GM12878 (cell line): ENCODE measurements at regions not wholly inside any gene's neighbourhood (a gene's known extent, or its start where the extent isn't known, plus 50 kb on each side); places are given as distances from the start of the nearest gene placed in this dataset.
A peak's percentile ranks its signal among the peaks of the same experiment; 100 is the strongest.

ENCODE experiments used
- ATAC-seq: fragments of 200-7000 bp; cut with Tn5 transposase; 3 replicates; pipeline ENCODE4 v1.9.1; 2020; ENCODE audit warnings: mild to moderate bottlenecking, moderate library complexity
- BruUV-seq: library from RNA; stranded (reverse); fragments of 400-500 nt; replicated peaks from 2 replicates; lab custom pipeline; 2021; lab: Mats Ljungman, UMichigan
- CTCF ChIA-PET: fragments of 300-600 bp; sonication (Branson Sonifier 250); formaldehyde crosslinking; extraction: SDS; loops from one replicate; lab custom pipeline; 2021; ENCODE audit warnings: inconsistent platforms; lab: Yijun Ruan, JAX
- POLR2A ChIA-PET: fragments of 350-600 bp; formaldehyde crosslinking; extraction: SDS; loops from one replicate; lab custom pipeline; 2021; ENCODE audit warnings: inconsistent platforms; lab: Charles Lee
- RAD21 ChIA-PET: fragments of 300-600 bp; sonication (Branson Sonifier 250); formaldehyde crosslinking; loops from one replicate; lab custom pipeline; 2023; ENCODE audit warnings: antibody characterized with exemption; ENCODE audit not compliant: unreplicated experiment; lab: Charles Lee
- SMC1A ChIA-PET: fragments of 300-600 bp; sonication (Branson Sonifier 250); formaldehyde crosslinking; loops from one replicate; lab custom pipeline; 2023; ENCODE audit not compliant: unreplicated experiment, uncharacterized antibody; lab: Charles Lee
- DNase-seq: peaks from one replicate; pipeline ENCODE4 v3.0.0-alpha.2; 2011; ENCODE audit warnings: low read depth, low spot score
- FAIRE-seq: peaks from 3 replicates; lab custom pipeline; 2011; peaks lifted over from hg19 to GRCh38; lab: Jason Lieb, UNC
- H2AFZ ChIP-seq: 2 replicates; pipeline ENCODE4 v1.6.0; 2011; ENCODE audit warnings: low read depth, low read length, control low read depth; ENCODE audit not compliant: control insufficient read depth
- H3K27ac ChIP-seq: 2 replicates; pipeline ENCODE4 v1.5.1; 2011; ENCODE audit warnings: control low read depth; ENCODE audit not compliant: control insufficient read depth, insufficient read depth
- H3K27me3 ChIP-seq, 2 experiments: replicated peaks in 1 of 2; 2 replicates each; pipeline versions ENCODE4 v1.6.0 to v1.6.1; 2011; ENCODE audit warnings: low read length in 1 of 2; ENCODE audit not compliant: control insufficient read depth in 2 of 2, insufficient read depth in 2 of 2
- H3K36me3 ChIP-seq, 2 experiments: 2 replicates each; pipeline ENCODE4 v1.5.1; 2011; ENCODE audit warnings: low read length in 1 of 2; ENCODE audit not compliant: control insufficient read depth in 2 of 2, insufficient read depth in 2 of 2
- H3K4me1 ChIP-seq: 2 replicates; pipeline ENCODE4 v1.6.1; 2011; ENCODE audit warnings: mild to moderate bottlenecking, low read length, moderate library complexity, mixed read lengths; ENCODE audit not compliant: control insufficient read depth, insufficient read depth
- H3K4me2 ChIP-seq: 2 replicates; pipeline ENCODE4 v1.6.0; 2011; ENCODE audit warnings: control low read depth; ENCODE audit not compliant: control insufficient read depth, insufficient read depth
- H3K4me3 ChIP-seq: fragments of 200-600 bp; sonication (generic); 2 replicates; pipeline ENCODE4 v1.5.1; 2016
- H3K79me2 ChIP-seq: 2 replicates; pipeline ENCODE4 v1.6.0; 2011; ENCODE audit warnings: low read length; ENCODE audit not compliant: control insufficient read depth, insufficient read depth
- H3K9ac ChIP-seq: 2 replicates; pipeline ENCODE4 v1.8.0; 2011; ENCODE audit warnings: low read length, control low read depth, mixed read lengths; ENCODE audit not compliant: control insufficient read depth, insufficient read depth
- H3K9me3 ChIP-seq: replicated peaks from 3 replicates; pipeline ENCODE4 v1.5.1; 2011; ENCODE audit warnings: mild to moderate bottlenecking, low read length; ENCODE audit not compliant: control insufficient read depth, insufficient read depth
- H4K20me1 ChIP-seq: 2 replicates; pipeline ENCODE4 v1.6.0; 2011; ENCODE audit not compliant: control insufficient read depth, insufficient read depth
- BACH1 ChIP-seq: fragments of 450-650 bp; IDR thresholded peaks from 2 replicates; pipeline ENCODE4 v1.6.1; 2017; ENCODE audit warnings: mild to moderate bottlenecking, borderline replicate concordance
- CHD2 ChIP-seq: IDR thresholded peaks from 2 replicates; pipeline ENCODE4 v1.6.1; 2011; ENCODE audit warnings: low read depth, low read length, improper control_type of control experiment, borderline replicate concordance
- HDGF ChIP-seq: fragments of 450-650 bp; IDR thresholded peaks from 2 replicates; pipeline ENCODE4 v1.6.1; 2016; ENCODE audit warnings: antibody characterized with exemption
- MTA3 ChIP-seq: IDR thresholded peaks from 2 replicates; pipeline ENCODE4 v1.6.1; 2012; ENCODE audit warnings: low read length, inconsistent platforms, borderline replicate concordance
- NFIC ChIP-seq: IDR thresholded peaks from 2 replicates; pipeline ENCODE4 v1.6.1; 2012; ENCODE audit warnings: low read depth, mild to moderate bottlenecking, inconsistent platforms, low read length, moderate library complexity
- NFXL1 ChIP-seq: fragments of 450-650 bp; IDR thresholded peaks from 2 replicates; pipeline ENCODE4 v1.6.1; 2017; ENCODE audit warnings: antibody characterized with exemption, mild to moderate bottlenecking, borderline replicate concordance
- PML ChIP-seq: IDR thresholded peaks from 2 replicates; pipeline ENCODE4 v1.6.1; 2012; ENCODE audit warnings: low read length, inconsistent platforms
- RB1 ChIP-seq: fragments of 450-650 bp; formaldehyde crosslinking; IDR thresholded peaks from 2 replicates; pipeline ENCODE4 v1.6.1; 2017; ENCODE audit warnings: mild to moderate bottlenecking, borderline replicate concordance
- RBBP5 ChIP-seq: fragments of 200-600 bp; sonication (generic); conservative IDR thresholded peaks from 2 replicates; pipeline ENCODE4 v1.6.1; 2016
- ZSCAN29 ChIP-seq: fragments of 450-650 bp; IDR thresholded peaks from 2 replicates; pipeline ENCODE4 v1.6.1; 2017; ENCODE audit warnings: mild to moderate bottlenecking, moderate library complexity
- whole genome bisulfite sequencing: methylation state at CpG from one replicate; pipeline ENCODE4 v1.1.6; 2016; ENCODE audit warnings: low lambda C conversion rate; ENCODE audit not compliant: insufficient replicate concordance, insufficient coverage; ENCODE audit errors: missing lambda C conversion rate; 5-methylcytosine and 5-hydroxymethylcytosine counted together
- in situ Hi-C: fragments of 300-500 bp; cut with MboI; formaldehyde crosslinking; loops from 9 replicates; pipeline ENCODE4 v1.14.3; 2018; ENCODE audit warnings: mixed read lengths
- intact Hi-C: fragments of 100-400 bp; cut with micrococcal nuclease; formaldehyde crosslinking; loops from one replicate; pipeline ENCODE4 v1.14.2; 2022; ENCODE audit not compliant: unreplicated experiment
- TF ChIP-seq, protein P1 (sequence below): fragments of 450-650 bp; IDR thresholded peaks from 2 replicates; pipeline ENCODE4 v1.6.1; 2016; ENCODE audit warnings: mild to moderate bottlenecking
- TF ChIP-seq, protein P2 (sequence below): fragments of 450-650 bp; IDR thresholded peaks from 2 replicates; pipeline ENCODE4 v1.6.1; 2018; ENCODE audit warnings: borderline replicate concordance, mild to moderate bottlenecking; ENCODE audit not compliant: partially characterized antibody
- TF ChIP-seq, protein P3 (sequence below): fragments of 450-650 bp; IDR thresholded peaks from 2 replicates; pipeline ENCODE4 v1.6.1; 2016; ENCODE audit warnings: mild to moderate bottlenecking

DNA sequence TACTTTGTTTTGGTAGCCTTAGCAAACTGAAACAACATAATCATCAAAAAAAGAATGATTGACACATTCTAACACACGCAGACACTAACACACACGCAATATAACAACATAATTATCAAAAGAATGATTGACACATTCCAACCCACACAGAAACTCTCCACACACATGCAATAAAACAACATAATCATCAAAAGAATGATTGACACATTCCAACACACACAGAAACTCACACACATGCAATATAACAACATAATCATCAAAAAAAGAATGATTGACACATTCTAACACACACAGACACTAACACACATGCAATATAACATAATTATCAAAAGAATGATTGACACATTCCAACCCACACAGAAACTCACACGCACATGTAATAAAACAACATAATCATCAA, 172.4 kb downstream of the THBS2 start:
- H3K36me3 ChIP-seq: no peaks in the 10 kb centered on the region
- H3K4me3 ChIP-seq: no peak overlapping the region
- BruUV-seq: no TSS peak
- intact Hi-C loops: no loop called here
- no peaks in the 10 kb centered on the region for H3K9me3 ChIP-seq
- H4K20me1 ChIP-seq: no peaks in the 10 kb centered on the region
- H3K79me2 ChIP-seq: no peaks in the 10 kb centered on the region
- no peak for FAIRE-seq
- no peak overlapping the region for H3K9ac ChIP-seq
- H3K27ac ChIP-seq: no peak overlapping the region
- no peak overlapping the region for H3K4me2 ChIP-seq
- TF ChIP-seq, protein P1, sequence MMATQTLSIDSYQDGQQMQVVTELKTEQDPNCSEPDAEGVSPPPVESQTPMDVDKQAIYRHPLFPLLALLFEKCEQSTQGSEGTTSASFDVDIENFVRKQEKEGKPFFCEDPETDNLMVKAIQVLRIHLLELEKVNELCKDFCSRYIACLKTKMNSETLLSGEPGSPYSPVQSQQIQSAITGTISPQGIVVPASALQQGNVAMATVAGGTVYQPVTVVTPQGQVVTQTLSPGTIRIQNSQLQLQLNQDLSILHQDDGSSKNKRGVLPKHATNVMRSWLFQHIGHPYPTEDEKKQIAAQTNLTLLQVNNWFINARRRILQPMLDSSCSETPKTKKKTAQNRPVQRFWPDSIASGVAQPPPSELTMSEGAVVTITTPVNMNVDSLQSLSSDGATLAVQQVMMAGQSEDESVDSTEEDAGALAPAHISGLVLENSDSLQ: peak; percentile 23; the same call in 1 of the 2 replicates
- TF ChIP-seq NFXL1: no peak
- TF ChIP-seq, all 136 proteins: peak for 1
- ATAC-seq: no peak
- no peak overlapping the region for H2AFZ ChIP-seq
- DNase-seq: no peak
- no peaks in the 10 kb centered on the region for H3K4me1 ChIP-seq
- no peaks in the 10 kb centered on the region for H3K27me3 ChIP-seq
- 25% methylated on average over 3 of the region's 3 CpGs for WGBS
- in situ Hi-C loops: no loop called here
- SMC1A ChIA-PET: no interaction called here
- POLR2A ChIA-PET: no interaction called here
- CTCF ChIA-PET: no interaction called here
- RAD21 ChIA-PET: no interaction called here

DNA sequence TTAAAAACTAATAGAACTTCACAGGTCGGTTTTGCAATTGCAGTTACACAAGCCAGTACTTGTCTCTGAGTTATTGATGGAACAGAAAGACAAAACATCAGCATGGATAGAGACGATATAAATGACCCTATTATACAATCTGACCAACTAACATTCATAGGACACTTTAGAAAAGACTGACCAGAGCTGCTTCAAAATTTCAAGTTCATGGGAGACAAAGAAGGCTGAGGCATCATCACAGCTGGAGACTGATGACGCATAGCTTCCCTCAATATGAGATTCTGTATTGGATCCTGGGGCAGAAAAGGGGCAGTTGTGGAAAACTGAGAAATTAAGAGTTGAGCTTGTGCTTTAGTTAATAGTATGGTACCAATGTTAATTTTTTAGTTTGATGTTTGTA, 174.0 kb downstream of the THBS2 start:
- no peak overlapping the region for H3K27ac ChIP-seq
- H2AFZ ChIP-seq: no peak overlapping the region
- H3K4me2 ChIP-seq: no peak overlapping the region
- no peak overlapping the region for H3K4me3 ChIP-seq
- no peaks in the 10 kb centered on the region for H3K9me3 ChIP-seq
- in situ Hi-C loops: no loop called here
- no peak for DNase-seq
- no peak for ATAC-seq
- H3K79me2 ChIP-seq: no peaks in the 10 kb centered on the region
- CTCF ChIA-PET: no interaction called here
- POLR2A ChIA-PET: no interaction called here
- no peaks in the 10 kb centered on the region for H3K4me1 ChIP-seq
- H3K36me3 ChIP-seq: no peaks in the 10 kb centered on the region
- FAIRE-seq: no peak
- SMC1A ChIA-PET: no interaction called here
- RAD21 ChIA-PET: no interaction called here
- no peaks in the 10 kb centered on the region for H4K20me1 ChIP-seq
- no TSS peak for BruUV-seq
- H3K27me3 ChIP-seq: no peaks in the 10 kb centered on the region
- intact Hi-C loops: no loop called here
- H3K9ac ChIP-seq: no peak overlapping the region
- WGBS: 17% methylated on average over 3 of the region's 3 CpGs
- TF ChIP-seq, protein P2, sequence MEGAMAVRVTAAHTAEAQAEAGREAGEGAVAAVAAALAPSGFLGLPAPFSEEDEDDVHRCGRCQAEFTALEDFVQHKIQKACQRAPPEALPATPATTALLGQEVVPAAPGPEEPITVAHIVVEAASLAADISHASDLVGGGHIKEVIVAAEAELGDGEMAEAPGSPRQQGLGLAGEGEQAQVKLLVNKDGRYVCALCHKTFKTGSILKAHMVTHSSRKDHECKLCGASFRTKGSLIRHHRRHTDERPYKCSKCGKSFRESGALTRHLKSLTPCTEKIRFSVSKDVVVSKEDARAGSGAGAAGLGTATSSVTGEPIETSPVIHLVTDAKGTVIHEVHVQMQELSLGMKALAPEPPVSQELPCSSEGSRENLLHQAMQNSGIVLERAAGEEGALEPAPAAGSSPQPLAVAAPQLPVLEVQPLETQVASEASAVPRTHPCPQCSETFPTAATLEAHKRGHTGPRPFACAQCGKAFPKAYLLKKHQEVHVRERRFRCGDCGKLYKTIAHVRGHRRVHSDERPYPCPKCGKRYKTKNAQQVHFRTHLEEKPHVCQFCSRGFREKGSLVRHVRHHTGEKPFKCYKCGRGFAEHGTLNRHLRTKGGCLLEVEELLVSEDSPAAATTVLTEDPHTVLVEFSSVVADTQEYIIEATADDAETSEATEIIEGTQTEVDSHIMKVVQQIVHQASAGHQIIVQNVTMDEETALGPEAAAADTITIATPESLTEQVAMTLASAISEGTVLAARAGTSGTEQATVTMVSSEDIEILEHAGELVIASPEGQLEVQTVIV: no peak
- TF ChIP-seq BACH1 (no peak), CHD2 (no peak), ZSCAN29 (no peak), HDGF (no peak), RB1 (no peak), PML (no peak), NFIC (no peak), MTA3 (no peak), RBBP5 (no peak)
- TF ChIP-seq, protein P3, sequence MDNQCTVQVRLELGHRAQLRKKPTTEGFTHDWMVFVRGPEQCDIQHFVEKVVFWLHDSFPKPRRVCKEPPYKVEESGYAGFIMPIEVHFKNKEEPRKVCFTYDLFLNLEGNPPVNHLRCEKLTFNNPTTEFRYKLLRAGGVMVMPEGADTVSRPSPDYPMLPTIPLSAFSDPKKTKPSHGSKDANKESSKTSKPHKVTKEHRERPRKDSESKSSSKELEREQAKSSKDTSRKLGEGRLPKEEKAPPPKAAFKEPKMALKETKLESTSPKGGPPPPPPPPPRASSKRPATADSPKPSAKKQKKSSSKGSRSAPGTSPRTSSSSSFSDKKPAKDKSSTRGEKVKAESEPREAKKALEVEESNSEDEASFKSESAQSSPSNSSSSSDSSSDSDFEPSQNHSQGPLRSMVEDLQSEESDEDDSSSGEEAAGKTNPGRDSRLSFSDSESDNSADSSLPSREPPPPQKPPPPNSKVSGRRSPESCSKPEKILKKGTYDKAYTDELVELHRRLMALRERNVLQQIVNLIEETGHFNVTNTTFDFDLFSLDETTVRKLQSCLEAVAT: no peak
